ENCODE measurements at regions not wholly inside any gene's neighbourhood (a gene's known extent, or its start where the extent isn't known, plus 50 kb on each side); places are given as distances from the start of the nearest gene placed in this dataset.
"Not testable (repeated sequence)": the region's sequence is repeated elsewhere in the genome, so short reads cannot be mapped to it uniquely, and the experiment has no call there.

DNA sequence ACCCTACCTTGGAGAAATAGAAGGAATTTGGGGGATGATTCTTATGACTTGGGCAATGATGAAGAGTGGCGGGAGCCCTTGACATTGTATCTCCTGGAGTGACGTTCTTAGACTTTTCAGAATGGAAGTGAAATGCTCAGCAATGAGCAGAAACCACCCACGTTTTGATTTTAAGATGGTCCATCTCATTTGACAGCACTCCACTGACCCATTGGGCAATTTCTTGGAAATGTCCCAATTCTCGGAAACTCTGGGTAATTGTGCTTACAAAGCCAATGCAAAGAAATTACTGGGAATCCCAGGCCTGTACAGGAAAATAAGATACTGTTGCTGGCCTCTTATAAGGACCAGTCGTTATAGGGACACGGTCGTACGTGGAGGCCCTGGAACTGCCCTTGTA, 170.0 kb upstream of the COPS8 start:
- DNase-seq (ENCODE audit: low read depth in 2 of 3, low spot score in 1 of 3): no peak

DNA sequence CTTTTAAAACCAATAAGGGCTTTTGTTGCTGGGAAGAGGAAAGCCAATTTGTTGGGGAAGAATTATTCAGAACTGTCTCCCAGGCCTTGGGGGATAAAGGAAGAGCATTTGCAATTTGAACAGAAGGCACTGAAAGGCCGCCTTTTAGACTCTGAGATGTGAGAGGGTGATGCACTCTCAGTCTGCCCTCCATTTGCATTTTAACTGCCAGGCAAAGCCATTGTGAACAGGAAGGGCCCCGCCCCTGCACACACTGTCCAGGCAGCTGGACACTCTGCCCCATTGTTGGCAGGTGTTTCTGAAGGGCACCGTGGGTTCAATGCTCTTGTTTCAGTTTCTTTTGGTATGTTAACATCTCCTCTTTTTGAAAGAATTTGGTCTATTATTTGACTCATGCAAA, 169.5 kb upstream of the COPS8 start:
- no peak for DNase-seq (ENCODE audit: low read depth in 2 of 3, low spot score in 1 of 3)

DNA sequence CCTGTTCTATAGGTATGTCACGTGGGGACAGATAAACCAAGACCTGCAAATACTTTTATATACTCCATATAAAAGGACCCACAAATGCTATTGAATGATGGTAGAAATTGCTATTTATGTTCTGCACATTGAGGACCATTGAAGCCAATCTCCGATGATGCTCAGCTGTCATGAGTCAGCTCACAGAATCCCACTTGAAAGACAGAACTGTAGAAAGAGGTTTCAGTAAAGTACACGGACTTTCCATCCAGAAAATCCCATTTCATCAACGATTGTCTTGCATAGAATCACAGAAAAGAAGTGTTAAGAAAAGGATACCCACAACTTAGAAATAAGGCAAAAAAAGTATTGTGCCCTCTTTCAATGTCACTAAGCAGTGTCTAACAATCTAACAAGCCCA, 169.0 kb upstream of the COPS8 start:
- DNase-seq (ENCODE audit: low read depth in 2 of 3, low spot score in 1 of 3): no peak

DNA sequence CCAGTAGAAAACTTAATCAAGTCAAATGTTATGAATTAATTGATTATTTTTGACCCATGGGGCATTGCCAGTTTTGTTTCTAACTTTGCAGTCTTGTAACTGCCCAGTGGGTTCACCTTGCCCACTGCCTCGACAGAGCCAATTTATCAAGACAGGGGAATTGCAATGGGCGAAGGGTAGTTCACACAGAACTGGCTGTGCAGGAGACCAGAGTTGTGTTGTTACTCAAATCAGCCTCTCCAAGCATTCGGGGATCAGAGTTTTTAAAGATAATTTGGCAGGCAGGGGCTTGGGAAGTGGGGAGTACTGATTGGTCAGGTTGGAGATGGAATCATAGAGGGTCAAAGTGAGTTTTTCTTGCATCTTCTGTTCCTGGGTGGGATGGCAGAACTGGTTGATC, 168.5 kb upstream of the COPS8 start:
- DNase-seq (ENCODE audit: low read depth in 2 of 3, low spot score in 1 of 3): no peak

DNA sequence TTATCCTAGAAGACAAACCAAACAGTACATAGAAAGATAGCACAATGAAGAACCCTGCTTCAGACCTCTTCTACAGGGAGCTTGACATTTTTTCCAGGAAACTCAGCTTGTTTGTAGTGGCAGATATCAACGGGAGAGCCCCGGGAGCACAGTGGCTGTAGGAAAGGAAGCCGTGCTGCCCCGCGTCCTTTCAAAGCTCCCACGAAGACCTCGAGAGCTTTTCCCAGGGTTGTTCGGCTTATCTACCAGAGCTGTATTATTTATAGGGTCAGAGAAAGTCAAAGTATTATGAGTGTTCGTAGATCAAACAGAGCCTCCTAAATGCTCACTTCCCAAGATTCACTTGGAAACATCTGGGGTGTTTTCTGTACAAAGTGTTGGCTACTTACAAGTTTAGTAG, 167.1 kb upstream of the COPS8 start:
- DNase-seq (ENCODE audit: low read depth in 2 of 3, low spot score in 1 of 3): no peak

DNA sequence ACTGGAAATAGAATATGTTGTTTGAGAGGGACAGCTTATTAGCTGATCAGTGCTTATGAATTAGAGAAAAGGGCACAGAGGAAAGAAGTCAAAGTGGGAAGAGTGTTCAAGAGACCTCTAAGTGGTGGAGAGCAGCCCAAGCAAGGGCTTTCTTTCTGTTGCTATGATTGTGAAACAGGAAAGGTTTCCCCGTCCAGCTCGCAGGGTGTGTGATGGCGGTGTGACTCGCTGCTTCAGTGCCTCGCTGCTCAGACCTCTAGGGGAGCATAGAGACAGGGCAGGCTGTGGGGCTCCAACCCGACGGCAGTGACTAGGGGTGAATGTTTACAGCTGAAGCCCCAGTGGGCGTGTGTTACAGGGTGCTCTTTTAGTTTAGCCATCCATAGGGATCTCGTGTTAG, 166.5 kb upstream of the COPS8 start:
- no peak for DNase-seq (ENCODE audit: low read depth in 2 of 3, low spot score in 1 of 3)

DNA sequence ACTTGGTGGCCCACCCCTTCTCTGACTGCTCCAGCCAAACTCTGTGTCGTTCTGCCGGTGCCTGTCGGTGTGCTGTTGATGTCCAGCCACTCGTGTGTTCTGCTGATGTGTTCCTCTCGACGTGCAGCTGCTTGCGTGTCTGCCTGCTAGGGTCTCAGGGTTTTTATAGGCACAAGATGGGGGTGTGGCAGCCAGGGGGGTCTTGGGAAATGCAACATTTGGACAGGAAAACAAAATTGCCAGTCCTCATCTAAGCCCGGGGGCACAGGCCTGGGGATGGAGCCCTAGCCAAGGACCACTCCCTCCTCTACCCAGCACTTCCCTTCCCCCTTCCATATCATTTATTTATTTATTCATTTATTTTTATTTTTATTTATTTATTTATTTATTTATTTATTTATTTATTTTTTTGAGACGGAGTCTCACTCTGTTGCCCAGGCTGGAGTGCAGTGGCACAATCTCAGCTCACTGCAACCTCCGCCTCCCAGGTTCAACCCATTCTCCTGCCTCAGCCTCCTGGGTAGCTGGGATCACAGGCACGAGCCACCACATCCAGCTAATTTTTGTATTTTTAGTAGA, 165.8 kb upstream of the COPS8 start:
- DNase-seq (ENCODE audit: low read depth in 2 of 3, low spot score in 1 of 3): not testable (repeated sequence)

DNA sequence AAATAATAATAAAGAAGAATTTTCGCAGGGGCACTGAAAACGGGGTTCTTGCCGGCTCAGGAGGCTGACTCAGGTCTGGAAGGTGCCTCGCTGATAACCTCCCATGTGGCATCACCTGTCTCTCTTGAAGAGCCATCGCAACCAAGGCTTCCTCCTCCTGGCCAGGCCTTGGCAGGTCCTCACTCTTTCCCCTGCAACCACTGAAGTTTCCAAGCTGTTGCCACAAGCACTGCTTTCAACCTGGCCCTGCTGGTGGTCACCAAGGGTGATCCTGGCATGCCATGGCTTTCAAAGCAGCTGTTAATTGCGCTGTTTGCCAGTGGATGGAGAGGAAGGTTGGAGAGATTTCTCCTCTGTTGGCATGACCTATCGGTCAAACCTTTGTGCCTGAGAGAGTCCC, 163.6 kb upstream of the COPS8 start:
- DNase-seq (ENCODE audit: low read depth in 2 of 3, low spot score in 1 of 3): no peak

DNA sequence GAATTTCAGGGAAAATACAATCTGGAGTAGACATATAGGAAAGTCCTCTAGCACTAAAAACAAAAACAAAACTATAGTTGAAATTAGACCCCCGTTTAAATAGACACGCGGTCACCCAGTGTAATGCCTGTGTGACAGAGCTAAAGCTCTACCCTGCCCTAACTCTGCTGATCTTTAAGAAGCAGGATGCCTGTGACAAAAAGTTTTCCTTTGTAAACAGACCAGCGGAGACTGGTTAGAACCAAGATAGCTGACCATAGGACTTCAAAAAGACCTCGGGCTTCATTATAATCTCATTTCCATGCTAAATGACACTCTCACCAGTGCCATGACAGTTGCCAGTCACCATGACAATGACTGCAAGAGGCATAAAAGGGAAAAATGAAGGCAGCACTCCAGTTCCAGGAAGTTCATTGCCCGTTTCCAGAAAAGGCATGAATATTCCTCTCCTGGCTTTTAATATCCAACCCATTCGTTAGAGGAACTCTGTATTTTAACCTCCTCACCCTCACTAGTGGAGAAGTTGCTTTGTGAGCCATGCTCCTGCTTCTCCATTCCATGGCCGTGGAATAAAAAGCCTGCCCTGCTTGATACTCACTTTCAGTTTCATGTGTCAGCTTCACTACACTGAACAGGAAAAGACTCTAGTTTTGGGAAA, 157.2 kb upstream of the COPS8 start:
- no peak for DNase-seq (ENCODE audit: low read depth in 2 of 3, low spot score in 1 of 3)

DNA sequence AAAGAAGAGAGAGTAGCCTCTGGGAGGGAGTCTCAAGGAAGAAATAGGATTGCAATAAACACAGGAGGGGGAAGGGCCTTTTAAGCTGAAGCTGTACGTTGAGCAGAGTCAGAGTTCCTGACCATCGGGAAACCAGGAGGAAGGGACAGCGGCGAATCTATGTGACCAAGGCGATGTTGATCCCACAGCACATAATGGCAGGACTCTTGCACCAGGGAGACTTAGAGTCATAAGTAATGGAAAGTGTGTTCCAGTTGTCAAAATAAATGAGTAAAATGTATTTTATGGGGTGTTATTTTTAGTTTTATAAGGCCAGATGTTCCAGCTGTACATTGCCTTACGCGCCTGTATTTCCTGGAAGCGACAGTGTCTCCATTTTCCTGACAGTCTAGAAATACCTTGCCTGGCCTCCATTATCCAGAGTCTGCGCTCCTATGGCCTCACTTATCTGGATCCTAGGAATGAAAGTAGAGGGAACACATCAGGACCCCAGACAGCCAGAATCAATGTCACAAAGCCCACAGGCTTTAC, 152.8 kb upstream of the COPS8 start:
- DNase-seq (ENCODE audit: low read depth in 2 of 3, low spot score in 1 of 3): no peak

DNA sequence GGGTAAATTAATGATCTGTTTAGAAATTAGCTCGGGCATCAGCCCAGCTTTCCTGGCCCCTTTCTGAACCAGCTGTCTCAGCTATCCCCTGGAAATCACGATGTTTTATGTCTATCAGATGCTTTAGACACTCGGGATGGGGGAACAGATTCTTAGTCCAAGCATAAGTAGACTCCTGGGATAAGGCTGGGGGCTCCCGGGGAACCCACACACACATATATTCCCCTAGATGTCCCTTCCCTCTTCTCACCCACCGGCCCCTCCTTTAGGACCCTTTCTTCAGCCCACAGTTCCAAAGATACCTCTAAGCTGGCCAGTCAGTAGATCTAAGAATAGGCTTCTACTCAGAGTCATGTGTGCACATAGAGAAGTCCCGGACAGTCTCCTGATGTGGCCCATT, 151.5 kb upstream of the COPS8 start:
- no peak for DNase-seq (ENCODE audit: low read depth in 2 of 3, low spot score in 1 of 3)

DNA sequence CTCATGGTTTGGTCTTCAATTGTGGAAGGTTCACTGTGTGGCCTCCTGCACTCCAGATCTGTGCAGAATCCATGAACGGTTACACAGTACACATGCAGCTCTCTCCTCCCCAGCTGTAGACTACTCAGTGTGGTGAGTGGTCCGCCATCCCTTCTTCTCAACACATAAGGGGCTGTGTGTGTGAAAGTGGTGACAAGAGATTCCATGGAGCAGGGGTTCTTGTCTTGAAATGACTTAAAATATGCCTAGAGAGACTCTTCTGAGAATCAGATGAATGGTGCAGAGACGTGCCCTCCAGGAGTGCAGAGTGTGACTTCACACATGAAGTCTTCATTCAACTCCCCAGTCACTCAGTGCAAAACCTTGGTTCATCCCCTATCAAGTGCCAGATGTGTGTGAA, 151.0 kb upstream of the COPS8 start:
- DNase-seq (ENCODE audit: low read depth in 2 of 3, low spot score in 1 of 3): no peak

DNA sequence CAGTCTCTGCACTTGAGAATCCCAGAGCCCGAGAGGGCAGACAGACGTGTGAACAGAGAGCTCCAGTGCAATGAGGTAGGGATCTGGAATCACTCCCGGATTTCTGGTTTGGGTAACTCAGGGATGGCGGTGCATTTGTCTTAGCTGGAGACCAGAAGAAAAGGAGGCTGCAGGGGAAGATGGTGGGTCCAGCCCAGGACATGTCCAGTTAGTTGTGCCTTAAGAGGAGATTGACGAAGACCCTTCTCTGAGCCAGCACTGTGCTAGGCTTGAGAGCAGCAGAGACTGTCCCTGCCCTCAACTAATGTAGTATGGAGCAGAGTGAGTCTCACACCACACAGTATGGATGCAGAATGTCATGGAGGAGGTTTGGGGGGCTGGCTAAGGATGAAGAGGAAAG, 150.6 kb upstream of the COPS8 start:
- DNase-seq (ENCODE audit: low read depth in 2 of 3, low spot score in 1 of 3): no peak

DNA sequence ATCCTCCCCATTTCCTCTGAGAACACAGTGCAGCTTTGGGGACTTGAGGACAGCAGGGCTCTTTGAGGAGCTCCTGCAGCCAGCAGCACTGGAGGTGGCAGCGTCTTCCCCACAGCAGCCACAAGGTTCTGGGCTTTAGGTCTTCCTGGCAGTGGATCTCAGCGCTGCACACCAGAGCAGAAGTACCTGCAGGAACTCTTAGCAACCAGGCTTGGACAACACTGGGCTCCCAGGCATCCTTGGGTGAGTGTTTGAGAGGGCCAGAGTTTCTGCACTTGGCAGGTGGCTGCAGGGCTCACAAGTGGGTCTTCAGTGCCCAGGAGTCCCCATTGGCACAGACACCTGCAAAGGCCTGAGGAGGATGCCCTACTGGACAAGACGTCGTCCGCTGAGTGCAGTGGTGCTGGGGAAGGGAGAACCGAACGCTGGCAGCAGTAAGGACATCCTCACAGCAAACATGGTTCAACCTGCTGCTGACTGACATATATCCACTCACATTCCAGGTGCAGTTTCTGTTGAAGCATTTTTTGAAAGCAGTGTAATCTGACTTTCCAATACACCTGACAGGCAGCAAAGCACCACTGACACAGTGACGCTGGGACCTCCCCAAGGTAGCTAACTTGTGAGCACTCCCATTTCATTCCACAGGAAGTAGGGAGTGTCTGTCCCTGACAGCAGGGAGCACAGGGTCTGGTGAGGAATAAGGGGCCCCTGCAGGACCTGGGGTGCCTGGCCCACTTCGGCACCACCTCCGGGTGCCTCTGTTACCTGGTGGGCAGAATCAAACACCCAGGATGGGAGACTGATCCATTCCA, 149.9 kb upstream of the COPS8 start:
- no peak for DNase-seq (ENCODE audit: low read depth in 2 of 3, low spot score in 1 of 3)

DNA sequence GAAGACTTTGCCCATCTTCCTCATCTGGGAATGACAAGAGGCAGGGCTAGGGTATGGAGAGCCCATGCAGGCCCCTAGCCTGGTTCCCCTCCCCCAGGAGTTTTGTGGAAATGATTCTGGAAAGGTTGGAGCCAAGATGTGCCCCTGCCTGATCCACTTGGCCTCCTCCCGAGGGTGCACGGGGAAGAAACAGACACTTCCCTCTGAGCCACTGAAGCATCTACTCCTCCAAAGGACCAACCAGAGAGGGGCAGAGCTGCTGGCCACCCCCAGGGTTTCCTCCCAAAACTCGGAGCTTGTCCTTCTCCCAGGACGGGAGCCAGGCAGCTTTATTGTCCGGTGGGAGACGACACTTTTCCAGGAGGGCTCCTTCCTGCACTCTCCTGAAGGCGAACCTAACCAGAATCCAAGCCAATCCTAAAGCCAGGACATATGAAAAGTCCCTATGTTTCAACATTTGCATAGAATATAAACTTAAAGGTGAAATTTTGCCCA, 149.2 kb upstream of the COPS8 start:
- no peak for DNase-seq (ENCODE audit: low read depth in 2 of 3, low spot score in 1 of 3)

DNA sequence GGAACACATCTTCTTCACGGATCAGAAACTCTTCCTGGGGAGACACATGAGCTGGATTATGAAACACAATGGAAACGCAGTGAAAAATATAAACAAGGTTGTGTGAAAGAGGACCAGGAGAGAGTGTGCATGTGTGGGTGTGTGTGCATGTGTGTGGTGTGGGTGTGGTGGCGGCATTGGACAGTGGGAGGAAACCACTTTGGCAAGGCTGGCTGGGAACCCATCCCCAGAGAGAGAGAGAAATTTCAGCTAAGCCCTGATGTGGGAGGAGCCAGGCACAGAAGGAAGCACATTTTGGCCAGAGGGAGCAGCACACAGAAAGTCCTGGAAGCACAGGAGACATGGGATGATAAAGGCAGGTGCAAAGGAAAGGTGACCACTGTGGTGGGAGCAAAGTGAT, 147.6 kb upstream of the COPS8 start:
- DNase-seq (ENCODE audit: low read depth in 2 of 3, low spot score in 1 of 3): no peak

DNA sequence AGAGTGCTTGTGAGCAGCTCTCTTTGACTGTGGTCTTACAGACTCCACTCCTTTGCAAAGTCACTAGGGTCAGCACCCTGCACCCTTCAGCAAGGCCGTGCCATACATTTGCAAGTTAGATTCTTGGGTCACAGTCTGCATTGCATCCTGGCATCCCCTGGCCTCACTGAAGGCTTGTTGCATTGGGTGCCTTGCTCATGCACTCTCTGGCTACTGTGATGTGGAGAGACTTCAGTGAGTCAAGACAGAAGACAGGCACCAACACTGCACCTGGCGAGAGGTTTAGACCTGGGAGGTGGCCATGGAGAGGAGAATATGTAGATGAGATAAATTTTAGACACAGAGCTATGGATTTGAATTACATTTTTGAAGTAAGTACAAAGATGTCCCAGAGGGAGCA, 146.4 kb upstream of the COPS8 start:
- DNase-seq (ENCODE audit: low read depth in 2 of 3, low spot score in 1 of 3): no peak

DNA sequence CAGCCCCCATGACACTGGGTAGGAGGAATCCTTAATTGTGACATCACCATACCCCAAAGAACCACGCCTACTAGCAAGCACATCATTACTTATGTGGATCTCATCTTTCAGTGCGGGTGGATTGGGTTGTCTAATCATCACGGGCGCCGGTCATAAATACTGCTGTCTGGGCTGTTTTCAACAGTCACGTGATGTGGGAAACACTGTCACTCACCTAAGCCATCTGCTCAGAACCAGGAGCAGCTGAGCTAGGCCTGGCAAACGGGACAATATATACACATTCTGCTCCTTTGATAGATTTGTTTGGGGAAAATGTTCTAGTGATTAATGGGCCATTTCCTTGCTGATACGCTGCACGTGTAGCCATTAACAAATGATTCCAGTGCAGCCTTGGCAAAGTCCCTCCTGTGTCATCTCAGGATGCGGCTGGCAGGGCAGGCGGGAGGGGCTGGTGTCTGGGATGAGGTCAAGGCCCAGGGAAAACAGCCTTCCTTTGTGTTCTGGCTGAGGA, 145.9 kb upstream of the COPS8 start:
- no peak for DNase-seq (ENCODE audit: low read depth in 2 of 3, low spot score in 1 of 3)

DNA sequence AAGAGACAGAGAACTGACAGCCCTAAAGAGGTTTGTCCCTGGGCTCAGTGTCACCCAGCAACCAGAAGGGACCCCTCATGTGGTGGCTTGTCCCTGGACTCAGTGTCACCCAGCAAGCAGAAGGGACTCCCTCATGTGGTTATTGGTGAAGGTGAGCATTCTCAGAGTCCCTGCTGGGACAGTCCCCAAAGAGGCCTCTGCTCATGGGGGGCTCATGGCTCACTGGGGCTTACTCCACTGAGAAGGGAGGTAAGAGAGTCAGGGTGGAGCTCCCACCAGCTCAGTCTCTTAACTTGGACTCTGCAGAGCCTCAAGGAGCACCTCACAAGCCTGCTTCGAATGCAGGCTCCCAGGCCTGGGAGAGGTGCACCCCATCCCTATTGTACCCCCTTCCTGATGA, 145.2 kb upstream of the COPS8 start:
- DNase-seq (ENCODE audit: low read depth in 2 of 3, low spot score in 1 of 3): no peak

DNA sequence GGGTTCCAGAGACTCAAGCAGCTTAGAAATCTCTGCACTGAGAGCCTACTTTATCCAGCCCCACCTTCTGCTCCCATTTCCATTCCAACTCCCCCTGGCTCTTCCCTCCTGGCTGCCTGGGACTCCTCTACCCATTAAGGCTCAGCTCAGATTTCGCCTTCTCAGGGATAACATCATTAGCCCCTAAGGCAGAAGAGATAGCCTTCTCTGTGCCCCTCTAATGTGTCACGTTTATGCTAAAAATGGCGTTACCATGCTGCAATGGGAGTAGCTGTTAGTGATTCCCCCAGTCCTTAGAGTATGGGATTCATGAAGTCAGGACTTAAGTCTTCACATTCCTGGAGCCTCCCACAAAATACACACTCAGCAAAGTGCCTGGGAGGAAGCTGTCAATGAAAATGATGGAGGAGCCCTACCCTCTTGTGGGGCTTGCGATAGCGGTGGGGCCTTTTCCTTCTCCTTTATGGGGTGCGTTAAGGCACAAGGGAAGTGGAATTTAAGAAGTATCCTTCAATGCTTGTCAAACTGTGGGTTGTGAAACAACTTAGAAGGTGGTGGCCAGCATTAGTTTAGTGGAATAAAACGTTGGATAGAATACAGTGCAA, 144.7 kb upstream of the COPS8 start:
- DNase-seq (ENCODE audit: low read depth in 2 of 3, low spot score in 1 of 3): no peak

DNA sequence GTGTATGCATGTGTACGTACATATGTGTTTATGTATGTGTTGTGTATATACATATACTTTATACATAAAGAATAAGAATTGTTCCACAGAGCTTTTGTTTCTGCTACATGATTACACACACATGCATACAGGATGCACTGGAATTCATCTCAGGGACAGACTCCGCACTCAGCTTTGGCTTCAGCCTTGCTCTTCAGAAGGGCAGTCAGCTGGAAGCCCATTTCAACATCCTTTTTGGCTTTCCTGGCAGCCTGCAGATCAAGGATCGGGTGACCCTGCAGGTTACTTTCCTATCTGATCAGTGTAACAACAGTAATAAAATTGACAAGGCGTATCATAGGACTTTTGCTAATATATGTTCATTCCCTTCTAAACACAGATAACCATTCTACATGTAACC, 144.1 kb upstream of the COPS8 start:
- DNase-seq (ENCODE audit: low read depth in 2 of 3, low spot score in 1 of 3): no peak

DNA sequence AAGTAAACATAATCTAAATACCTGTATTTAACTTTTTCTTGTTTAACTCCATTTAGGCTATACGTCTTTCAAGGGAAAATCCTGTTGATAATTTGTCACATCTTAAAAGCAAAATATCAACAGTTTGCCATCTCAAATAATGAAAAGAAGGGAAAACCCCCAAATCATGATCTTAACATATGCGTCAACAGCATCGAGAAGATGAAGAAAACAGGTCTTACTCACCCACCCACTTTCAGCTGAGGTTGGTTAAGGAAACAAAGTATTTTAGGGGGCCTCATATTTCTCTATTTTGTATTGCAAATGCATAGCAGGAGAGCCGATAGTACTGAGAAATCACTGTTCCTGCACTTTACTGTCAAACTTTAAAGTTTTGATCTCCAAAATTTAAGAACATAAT, 143.1 kb upstream of the COPS8 start:
- DNase-seq (ENCODE audit: low read depth in 2 of 3, low spot score in 1 of 3): no peak

All from stimulated activated CD4-positive, alpha-beta T cell treated with anti-CD3 and anti-CD28 coated beads, Interleukin-12 subunit alpha, Interleukin-12 subunit beta, amount 100 ng/mL, for 48 hours (primary cell).